ENCODE measurements at regions not wholly inside any gene's neighbourhood (a gene's known extent, or its start where the extent isn't known, plus 50 kb on each side); places are given as distances from the start of the nearest gene placed in this dataset.
A peak's percentile ranks its signal among the peaks of the same experiment; 100 is the strongest.

- no peak for TF ChIP-seq CTCF (conservative IDR thresholded peaks at IDR 0.05)
- Mint-ChIP-seq H3K27me3 (ENCODE audit: low read depth) (no peaks in the 10 kb centered on the region), H3K4me3 (no peak overlapping the region)
These were observed 172.5 kb downstream of the SH2D1A start for GRCh38 chrX:124518885-124519284.

GRCh38 chrX:124524852-124525251, 178.5 kb downstream of the SH2D1A start:
- Mint-ChIP-seq H3K4me3 (no peak overlapping the region), H3K27ac (ENCODE audit: unreplicated experiment) (no peak overlapping the region), H3K36me3 (ENCODE audit: low read depth) (peaks cover 16% of the 10 kb centered on the region), H3K9me3 (peaks cover 6% of the 10 kb centered on the region), H3K4me1 (no peaks in the 10 kb centered on the region), H3K27me3 (ENCODE audit: low read depth) (no peaks in the 10 kb centered on the region)
- no peak for TF ChIP-seq CTCF (conservative IDR thresholded peaks at IDR 0.05)
- DNase-seq (ENCODE audit: low read depth, low spot score), result no peak

More at GRCh38 chrX:124518885-124519284, 172.5 kb downstream of the SH2D1A start:
- peaks cover 24% of the 10 kb centered on the region for H3K36me3 Mint-ChIP-seq (ENCODE audit: low read depth)
- H3K9me3 Mint-ChIP-seq, result peaks cover 16% of the 10 kb centered on the region
- H3K27ac Mint-ChIP-seq (ENCODE audit: unreplicated experiment), result peak overlapping the region; percentile 10
- no peak for DNase-seq (ENCODE audit: low read depth, low spot score)
- no peaks in the 10 kb centered on the region for H3K4me1 Mint-ChIP-seq

- Mint-ChIP-seq H3K4me3 (no peak overlapping the region), H3K4me1 (peaks cover 6% of the 10 kb centered on the region), H3K36me3 (ENCODE audit: low read depth) (peaks cover 12% of the 10 kb centered on the region), H3K27ac (ENCODE audit: unreplicated experiment) (no peak overlapping the region), H3K27me3 (ENCODE audit: low read depth) (peaks cover 4% of the 10 kb centered on the region), H3K9me3 (peaks cover 4% of the 10 kb centered on the region)
- DNase-seq (ENCODE audit: low read depth, low spot score), result no peak
- no peak for TF ChIP-seq CTCF (conservative IDR thresholded peaks at IDR 0.05)
These were observed 183.4 kb downstream of the SH2D1A start for GRCh38 chrX:124529786-124530185.

GRCh38 chrX:124530803-124531202, 184.4 kb downstream of the SH2D1A start:
- TF ChIP-seq CTCF (conservative IDR thresholded peaks at IDR 0.05), result no peak
- no peak for DNase-seq (ENCODE audit: low read depth, low spot score)
- peaks cover 12% of the 10 kb centered on the region for H3K36me3 Mint-ChIP-seq (ENCODE audit: low read depth)
- peaks cover 4% of the 10 kb centered on the region for H3K9me3 Mint-ChIP-seq
- peaks cover 10% of the 10 kb centered on the region for H3K4me1 Mint-ChIP-seq
- peaks cover 4% of the 10 kb centered on the region for H3K27me3 Mint-ChIP-seq (ENCODE audit: low read depth)
- no peak overlapping the region for H3K4me3 Mint-ChIP-seq
- no peak overlapping the region for H3K27ac Mint-ChIP-seq (ENCODE audit: unreplicated experiment)

- H3K9me3 Mint-ChIP-seq, result peaks cover 2% of the 10 kb centered on the region
- peaks cover 3% of the 10 kb centered on the region for H3K36me3 Mint-ChIP-seq (ENCODE audit: low read depth)
- H3K4me1 Mint-ChIP-seq, result peaks cover 10% of the 10 kb centered on the region
- no peak overlapping the region for H3K4me3 Mint-ChIP-seq
- TF ChIP-seq CTCF (conservative IDR thresholded peaks at IDR 0.05), result no peak
- H3K27me3 Mint-ChIP-seq (ENCODE audit: low read depth), result peaks cover 4% of the 10 kb centered on the region
- no peak for DNase-seq (ENCODE audit: low read depth, low spot score)
- H3K27ac Mint-ChIP-seq (ENCODE audit: unreplicated experiment), result no peak overlapping the region
These were observed 188.2 kb downstream of the SH2D1A start for GRCh38 chrX:124534536-124534935.

- Mint-ChIP-seq H3K4me1 (no peaks in the 10 kb centered on the region), H3K27me3 (ENCODE audit: low read depth) (no peaks in the 10 kb centered on the region), H3K9me3 (no peaks in the 10 kb centered on the region), H3K4me3 (no peak overlapping the region), H3K27ac (ENCODE audit: unreplicated experiment) (no peak overlapping the region), H3K36me3 (ENCODE audit: low read depth) (no peaks in the 10 kb centered on the region)
- no peak for TF ChIP-seq CTCF (conservative IDR thresholded peaks at IDR 0.05)
- DNase-seq (ENCODE audit: low read depth, low spot score), result no peak
These were observed 194.1 kb downstream of the SH2D1A start for GRCh38 chrX:124540474-124540873.

All from neural crest cell (in vitro differentiated cells).